Endothelial cell of umbilical vein (primary cell): ENCODE measurements at regions not wholly inside any gene's neighbourhood (a gene's known extent, or its start where the extent isn't known, plus 50 kb on each side); places are given as distances from the start of the nearest gene placed in this dataset.

Experiments
- BruUV-seq: library from RNA; stranded (reverse); fragments of 400-500 nt; replicated peaks from 2 replicates; lab custom pipeline; 2021; lab: Mats Ljungman, UMichigan
- CTCF ChIA-PET: fragments of 300-600, 350-600 bp; sonication (Branson Sonifier 250); formaldehyde crosslinking; loops from one replicate; lab custom pipeline; 2021; ENCODE audit warnings: antibody characterized with exemption, inconsistent platforms; lab: Charles Lee
- POLR2A ChIA-PET: fragments of 300-600, 350-600 bp; sonication (Branson Sonifier 250); formaldehyde crosslinking; loops from one replicate; lab custom pipeline; 2021; ENCODE audit warnings: antibody characterized with exemption, inconsistent platforms; lab: Charles Lee
- DNase-seq: peaks from one replicate; pipeline ENCODE4 v3.0.0-alpha.2; 2011; ENCODE audit warnings: low read depth, low spot score
- FAIRE-seq: peaks from 2 replicates; lab custom pipeline; 2011; peaks lifted over from hg19 to GRCh38; lab: Jason Lieb, UNC
- H2AFZ ChIP-seq: 2 replicates; pipeline ENCODE4 v1.6.0; 2012; ENCODE audit warnings: low read depth, low read length, control low read depth, inconsistent platforms
- H3K27ac ChIP-seq: 2 replicates; pipeline ENCODE4 v1.5.1; 2011; ENCODE audit warnings: low read depth, mild to moderate bottlenecking, control low read depth, low read length, moderate library complexity; ENCODE audit not compliant: insufficient read depth
- H3K27me3 ChIP-seq, 2 experiments: 2 replicates each; pipeline versions ENCODE4 v1.6.0 to v1.6.1; 2011; ENCODE audit warnings: low read length in 2 of 2, mixed read lengths in 1 of 2; ENCODE audit not compliant: control insufficient read depth in 2 of 2, insufficient read depth in 2 of 2
- H3K36me3 ChIP-seq, 2 experiments: 2 replicates in 1 of 2; 3 replicates in 1 of 2; pipeline ENCODE4 v1.5.1; 2011; ENCODE audit warnings: low read length in 2 of 2, mild to moderate bottlenecking in 1 of 2, moderate library complexity in 1 of 2; ENCODE audit not compliant: control insufficient read depth in 2 of 2, insufficient read depth in 2 of 2; ENCODE audit errors: extremely low read depth in 1 of 2
- H3K4me1 ChIP-seq: 3 replicates; pipeline ENCODE4 v1.5.1; 2011; ENCODE audit warnings: mild to moderate bottlenecking, low read length; ENCODE audit not compliant: control insufficient read depth, insufficient read depth; ENCODE audit errors: extremely low read depth
- H3K4me2 ChIP-seq: 2 replicates; pipeline ENCODE4 v1.6.1; 2011; ENCODE audit warnings: low read length, control low read depth, mixed read lengths; ENCODE audit not compliant: insufficient read depth
- H3K4me3 ChIP-seq, 3 experiments: fragments of 200-600 bp in 1 of 3; sonication (generic), shearing (Covaris generic) in 1 of 3; replicated peaks in 1 of 3; 2 replicates each; pipeline ENCODE4 v1.5.1; 2011 to 2016; ENCODE audit warnings: control low read depth in 3 of 3, low read length in 3 of 3, mild to moderate bottlenecking in 2 of 3, inconsistent platforms in 1 of 3, low read depth in 1 of 3, moderate library complexity in 1 of 3; ENCODE audit not compliant: insufficient read depth in 1 of 3
- H3K79me2 ChIP-seq: 2 replicates; pipeline ENCODE4 v1.6.0; 2012; ENCODE audit warnings: low read length, inconsistent platforms; ENCODE audit not compliant: control insufficient read depth, insufficient read depth
- H3K9ac ChIP-seq: replicated peaks from 2 replicates; pipeline ENCODE3; 2011; ENCODE audit warnings: low read length, control low read depth; ENCODE audit not compliant: insufficient read depth; ENCODE audit errors: extremely low read depth
- H3K9me1 ChIP-seq: replicated peaks from 3 replicates; pipeline ENCODE4 v1.6.0; 2011; ENCODE audit warnings: mild to moderate bottlenecking, low read length; ENCODE audit not compliant: control insufficient read depth, insufficient read depth; ENCODE audit errors: extremely low read depth
- H3K9me3 ChIP-seq: replicated peaks from 2 replicates; pipeline ENCODE4 v1.5.1; 2012; ENCODE audit warnings: low read length, inconsistent platforms; ENCODE audit not compliant: control insufficient read depth, insufficient read depth
- H4K20me1 ChIP-seq: replicated peaks from 2 replicates; pipeline ENCODE3; 2011; ENCODE audit warnings: mild to moderate bottlenecking, low read length; ENCODE audit not compliant: control insufficient read depth, insufficient read depth; ENCODE audit errors: extremely low read depth
- EZH2 ChIP-seq: IDR thresholded peaks from 2 replicates; pipeline ENCODE4 v1.6.1; 2012; ENCODE audit warnings: borderline replicate concordance, low read depth, mild to moderate bottlenecking, moderate library complexity, low read length, inconsistent platforms; ENCODE audit not compliant: severe bottlenecking
- JUN ChIP-seq: IDR thresholded peaks from 2 replicates; pipeline ENCODE4 v1.6.1; 2011; ENCODE audit warnings: borderline replicate concordance, low read depth; ENCODE audit not compliant: insufficient read length, insufficient read depth
- MYC ChIP-seq: IDR thresholded peaks from one replicate; pipeline ENCODE4 v1.6.1; 2011; ENCODE audit warnings: mild to moderate bottlenecking, low read depth, low read length
- POLR2A ChIP-seq: IDR thresholded peaks from 2 replicates; pipeline ENCODE4 v1.6.1; 2012; ENCODE audit warnings: low read depth, mild to moderate bottlenecking, control low read depth, low read length
- POLR2AphosphoS5 ChIP-seq: IDR thresholded peaks from 2 replicates; pipeline ENCODE4 v1.6.1; 2012; ENCODE audit warnings: low read depth, mild to moderate bottlenecking, control low read depth, low read length, moderate library complexity; ENCODE audit not compliant: insufficient read depth
- dilution Hi-C: fragments of 300-500 bp; cut with MboI; formaldehyde crosslinking; loops from one replicate; pipeline ENCODE4 v1.15.0; 2019; ENCODE audit warnings: low sequenced_read_pairs; ENCODE audit not compliant: extremely low pct_ligation_motif_present
- intact Hi-C: fragments of 100-400 bp; cut with micrococcal nuclease; formaldehyde crosslinking; loops from one replicate; pipeline ENCODE4 v1.10.0; 2022
- TF ChIP-seq, protein P1 (sequence below), 2 donors: IDR thresholded peaks; 1 replicate in 1 of 2; 2 replicates in 1 of 2; pipeline ENCODE4 v1.5.1; 2011; ENCODE audit warnings: low read length in 2 of 2, mild to moderate bottlenecking in 2 of 2, moderate library complexity in 2 of 2, control low read depth in 1 of 2, inconsistent platforms in 1 of 2, low read depth in 1 of 2; ENCODE audit not compliant: insufficient read depth in 1 of 2; ENCODE audit errors: extremely low read depth in 1 of 2

DNA sequence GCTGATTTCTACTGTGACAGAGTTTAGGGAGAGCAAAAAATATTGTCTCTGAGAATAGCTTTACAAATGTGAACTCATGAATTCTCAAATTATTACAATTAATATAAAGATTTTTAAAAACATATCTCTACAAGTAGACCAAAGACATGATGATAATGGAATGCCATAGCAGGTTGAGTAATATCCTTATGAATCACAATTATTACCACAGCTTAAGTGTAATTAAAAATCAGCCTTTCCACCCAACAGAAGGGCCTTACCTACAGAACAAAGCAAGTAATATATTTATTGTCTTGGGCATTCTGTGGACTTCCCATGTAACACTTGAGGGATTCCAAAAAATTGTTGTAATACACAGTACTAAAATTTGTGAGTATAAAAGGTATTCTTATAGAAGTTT lies 1099.6 kb upstream of the GJE1 start:
- H3K9me3 ChIP-seq = no peaks in the 10 kb centered on the region
- no peak overlapping the region for H3K9ac ChIP-seq
- POLR2A ChIA-PET = no interaction called here
- H3K4me3 ChIP-seq = no peak overlapping the region
- DNase-seq = no peak
- dilution Hi-C loops (no loop called here), intact Hi-C loops (no loop called here)
- H4K20me1 ChIP-seq = no peaks in the 10 kb centered on the region
- CTCF ChIA-PET = no interaction called here
- no peak for FAIRE-seq
- no peaks in the 10 kb centered on the region for H3K27me3 ChIP-seq
- H3K4me1 ChIP-seq = no peaks in the 10 kb centered on the region
- H3K9me1 ChIP-seq = no peaks in the 10 kb centered on the region
- H3K79me2 ChIP-seq = no peaks in the 10 kb centered on the region
- H2AFZ ChIP-seq = no peak overlapping the region
- BruUV-seq = no TSS peak
- TF ChIP-seq, protein P1, sequence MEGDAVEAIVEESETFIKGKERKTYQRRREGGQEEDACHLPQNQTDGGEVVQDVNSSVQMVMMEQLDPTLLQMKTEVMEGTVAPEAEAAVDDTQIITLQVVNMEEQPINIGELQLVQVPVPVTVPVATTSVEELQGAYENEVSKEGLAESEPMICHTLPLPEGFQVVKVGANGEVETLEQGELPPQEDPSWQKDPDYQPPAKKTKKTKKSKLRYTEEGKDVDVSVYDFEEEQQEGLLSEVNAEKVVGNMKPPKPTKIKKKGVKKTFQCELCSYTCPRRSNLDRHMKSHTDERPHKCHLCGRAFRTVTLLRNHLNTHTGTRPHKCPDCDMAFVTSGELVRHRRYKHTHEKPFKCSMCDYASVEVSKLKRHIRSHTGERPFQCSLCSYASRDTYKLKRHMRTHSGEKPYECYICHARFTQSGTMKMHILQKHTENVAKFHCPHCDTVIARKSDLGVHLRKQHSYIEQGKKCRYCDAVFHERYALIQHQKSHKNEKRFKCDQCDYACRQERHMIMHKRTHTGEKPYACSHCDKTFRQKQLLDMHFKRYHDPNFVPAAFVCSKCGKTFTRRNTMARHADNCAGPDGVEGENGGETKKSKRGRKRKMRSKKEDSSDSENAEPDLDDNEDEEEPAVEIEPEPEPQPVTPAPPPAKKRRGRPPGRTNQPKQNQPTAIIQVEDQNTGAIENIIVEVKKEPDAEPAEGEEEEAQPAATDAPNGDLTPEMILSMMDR (IDR thresholded peaks at IDR 0.05; ENCODE audit: extremely low read depth in 1 of 2, insufficient read depth in 1 of 2, low read depth in 1 of 2, low read length in 2 of 2) = no peak
- TF ChIP-seq POLR2A = no peak
- no peak for TF ChIP-seq MYC
- no peak overlapping the region for H3K4me2 ChIP-seq
- no peaks in the 10 kb centered on the region for H3K36me3 ChIP-seq
- H3K27ac ChIP-seq = no peak overlapping the region

DNA sequence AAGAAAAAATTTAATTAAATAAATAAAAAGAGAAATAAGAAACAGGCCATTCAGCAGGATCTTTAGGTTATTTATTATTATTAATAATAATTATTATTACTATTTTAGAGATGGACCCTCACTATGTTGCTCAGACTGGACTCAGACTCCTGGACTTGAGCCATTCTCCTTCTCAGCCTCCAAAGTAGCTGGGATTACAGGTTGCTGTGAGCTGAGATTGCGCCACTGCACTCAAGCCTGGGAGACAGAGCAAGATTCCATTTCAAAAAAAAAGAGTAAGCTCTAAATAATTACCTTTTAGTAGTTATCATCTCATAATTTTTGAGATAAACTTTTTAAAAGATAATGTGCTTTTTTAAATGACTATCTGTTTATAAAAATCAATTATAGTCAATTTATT lies 1102.8 kb upstream of the GJE1 start:
- Histone ChIP-seq H3K79me2 (no peaks in the 10 kb centered on the region), H3K27ac (no peak overlapping the region), H3K9me3 (no peaks in the 10 kb centered on the region), H3K27me3 (no peaks in the 10 kb centered on the region), H3K4me3 (no peak overlapping the region), H3K4me1 (no peaks in the 10 kb centered on the region), H2AFZ (no peak overlapping the region), H3K36me3 (no peaks in the 10 kb centered on the region), H4K20me1 (no peaks in the 10 kb centered on the region), H3K9me1 (no peaks in the 10 kb centered on the region), H3K4me2 (no peak overlapping the region), H3K9ac (no peak overlapping the region)
- dilution Hi-C loops = no loop called here
- BruUV-seq = no TSS peak
- intact Hi-C loops = no loop called here
- POLR2A ChIA-PET = no interaction called here
- CTCF ChIA-PET = interaction anchor here (1.5 kb wide), 1 partner anchor 17 kb away, joined by 4 read pairs; no protein-coding TSS in a partner anchor
- FAIRE-seq (no peak), DNase-seq (no peak)
- no peak for TF ChIP-seq POLR2AphosphoS5
- TF ChIP-seq MYC = no peak
- no peak for TF ChIP-seq EZH2
- no peak for TF ChIP-seq JUN
- TF ChIP-seq POLR2A = no peak
- TF ChIP-seq, protein P1 (IDR thresholded peaks at IDR 0.05; ENCODE audit: extremely low read depth in 1 of 2, insufficient read depth in 1 of 2, low read depth in 1 of 2, low read length in 2 of 2) = no peak
